Sigmoid colon (tissue), 4 donors: ENCODE measurements at regions not wholly inside any gene's neighbourhood (a gene's known extent, or its start where the extent isn't known, plus 50 kb on each side); places are given as distances from the start of the nearest gene placed in this dataset.

Experiments
- CTCF ChIP-seq, 4 experiments: fragments of 450-650 bp in 3 of 4; fragments of 200-600 bp in 1 of 4; IDR thresholded peaks; one replicate each; pipeline ENCODE4 v1.5.1; 2016 to 2019; ENCODE audit warnings: antibody characterized with exemption in 4 of 4, mild to moderate bottlenecking in 3 of 4, moderate library complexity in 2 of 4
- EP300 ChIP-seq, 4 donors: sonication (generic); formaldehyde crosslinking; IDR thresholded peaks; one replicate each; pipeline ENCODE4 v1.6.1; 2017; ENCODE audit warnings: antibody characterized with exemption in 4 of 4
- POLR2A ChIP-seq, 2 donors: fragments of 450-650 bp; IDR thresholded peaks; one replicate each; pipeline ENCODE4 v1.6.1; 2016; ENCODE audit warnings: antibody characterized with exemption in 2 of 2, mild to moderate bottlenecking in 2 of 2, moderate library complexity in 2 of 2
- POLR2AphosphoS5 ChIP-seq, 4 donors: sonication (generic); formaldehyde crosslinking; IDR thresholded peaks; one replicate each; pipeline ENCODE4 v1.6.1; 2017; ENCODE audit warnings: antibody characterized with exemption in 4 of 4

- TF ChIP-seq CTCF (IDR thresholded peaks at IDR 0.05) (no peak), POLR2A (IDR thresholded peaks at IDR 0.05) (no peak), POLR2AphosphoS5 (IDR thresholded peaks at IDR 0.05) (no peak), EP300 (IDR thresholded peaks at IDR 0.05) (no peak)
Measured at GRCh38 chr18:35775887-35776286, 194.3 kb downstream of the GALNT1 start.
